ENCODE measurements at regions not wholly inside any gene's neighbourhood (a gene's known extent, or its start where the extent isn't known, plus 50 kb on each side); places are given as distances from the start of the nearest gene placed in this dataset.

- TF ChIP-seq MAX (IDR thresholded peaks at IDR 0.05) = no peak
- TF ChIP-seq ZSCAN29 (CRISPR knock-in tag; conservative IDR thresholded peaks at IDR 0.05) = no peak
- TF ChIP-seq EZH2 (conservative IDR thresholded peaks at IDR 0.05; ENCODE audit: low read depth, low read length) = no peak
- no peak for TF ChIP-seq CTCF (CRISPR knock-in tag; IDR thresholded peaks at IDR 0.05)
- TF ChIP-seq ZEB1 (IDR thresholded peaks at IDR 0.05; ENCODE audit: insufficient replicate concordance, low read depth) = no peak
Observed at GRCh38 chr4:127240764-127241105, 392.0 kb upstream of the INTU start.
